ENCODE measurements at regions not wholly inside any gene's neighbourhood (a gene's known extent, or its start where the extent isn't known, plus 50 kb on each side); places are given as distances from the start of the nearest gene placed in this dataset.

DNA sequence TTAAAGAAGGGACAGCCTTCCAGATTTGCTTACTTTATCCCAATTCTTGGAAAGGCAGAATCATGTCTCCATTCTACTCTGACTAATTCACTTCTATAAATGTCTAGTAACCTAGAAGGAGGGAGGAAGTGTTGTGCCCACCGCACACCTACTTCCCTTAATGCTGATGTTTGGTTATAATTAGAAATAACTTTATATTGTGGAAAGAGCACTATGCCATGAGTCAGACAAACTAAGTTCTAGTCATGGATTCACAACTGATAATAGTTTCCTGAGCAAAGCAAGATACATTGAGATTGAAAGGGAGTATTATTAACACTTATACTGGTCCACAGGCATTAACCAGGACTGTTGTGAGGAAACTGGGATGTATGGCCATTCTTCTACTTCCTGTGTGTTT lies 345.9 kb upstream of the RPS23 start:
- Histone ChIP-seq H3K27ac (no peak overlapping the region), H3K36me3 (no peaks in the 10 kb centered on the region), H3K9me3 (ENCODE audit: low read depth) (no peaks in the 10 kb centered on the region), H3K79me2 (ENCODE audit: low read depth) (no peaks in the 10 kb centered on the region), H3K4me3 (no peak overlapping the region), H3K9ac (no peak overlapping the region), H3K4me1 (no peaks in the 10 kb centered on the region), H3K27me3 (no peaks in the 10 kb centered on the region), H4K20me1 (ENCODE audit: low read depth) (no peaks in the 10 kb centered on the region), H2AFZ (replicated peaks) (no peak overlapping the region), H3K4me2 (no peak overlapping the region), H3F3A (ENCODE audit: low read depth) (no peaks in the 10 kb centered on the region)
- no peak overlapping the region for H3K4me3 Mint-ChIP-seq
- peaks cover 4% of the 10 kb centered on the region for H3K9me3 Mint-ChIP-seq
- TF ChIP-seq, protein P1, sequence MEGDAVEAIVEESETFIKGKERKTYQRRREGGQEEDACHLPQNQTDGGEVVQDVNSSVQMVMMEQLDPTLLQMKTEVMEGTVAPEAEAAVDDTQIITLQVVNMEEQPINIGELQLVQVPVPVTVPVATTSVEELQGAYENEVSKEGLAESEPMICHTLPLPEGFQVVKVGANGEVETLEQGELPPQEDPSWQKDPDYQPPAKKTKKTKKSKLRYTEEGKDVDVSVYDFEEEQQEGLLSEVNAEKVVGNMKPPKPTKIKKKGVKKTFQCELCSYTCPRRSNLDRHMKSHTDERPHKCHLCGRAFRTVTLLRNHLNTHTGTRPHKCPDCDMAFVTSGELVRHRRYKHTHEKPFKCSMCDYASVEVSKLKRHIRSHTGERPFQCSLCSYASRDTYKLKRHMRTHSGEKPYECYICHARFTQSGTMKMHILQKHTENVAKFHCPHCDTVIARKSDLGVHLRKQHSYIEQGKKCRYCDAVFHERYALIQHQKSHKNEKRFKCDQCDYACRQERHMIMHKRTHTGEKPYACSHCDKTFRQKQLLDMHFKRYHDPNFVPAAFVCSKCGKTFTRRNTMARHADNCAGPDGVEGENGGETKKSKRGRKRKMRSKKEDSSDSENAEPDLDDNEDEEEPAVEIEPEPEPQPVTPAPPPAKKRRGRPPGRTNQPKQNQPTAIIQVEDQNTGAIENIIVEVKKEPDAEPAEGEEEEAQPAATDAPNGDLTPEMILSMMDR (IDR thresholded peaks at IDR 0.05) = no peak
- TF ChIP-seq EZH2 (IDR thresholded peaks at IDR 0.05) (no peak), EZH2phosphoT487 (IDR thresholded peaks at IDR 0.05) (no peak)
- no peaks in the 10 kb centered on the region for H3K36me3 Mint-ChIP-seq
- no peak overlapping the region for H3K27ac Mint-ChIP-seq
- no peaks in the 10 kb centered on the region for H3K4me1 Mint-ChIP-seq
- peaks cover 2% of the 10 kb centered on the region for H3K27me3 Mint-ChIP-seq (ENCODE audit: insufficient read depth, low read depth)
- no peak for DNase-seq (ENCODE audit: low spot score)

GRCh38 chr5:82622711-82623514 lies 344.8 kb upstream of the RPS23 start:
- no peaks in the 10 kb centered on the region for H3K4me1 Mint-ChIP-seq
- no peak overlapping the region for H3K4me3 ChIP-seq

DNA sequence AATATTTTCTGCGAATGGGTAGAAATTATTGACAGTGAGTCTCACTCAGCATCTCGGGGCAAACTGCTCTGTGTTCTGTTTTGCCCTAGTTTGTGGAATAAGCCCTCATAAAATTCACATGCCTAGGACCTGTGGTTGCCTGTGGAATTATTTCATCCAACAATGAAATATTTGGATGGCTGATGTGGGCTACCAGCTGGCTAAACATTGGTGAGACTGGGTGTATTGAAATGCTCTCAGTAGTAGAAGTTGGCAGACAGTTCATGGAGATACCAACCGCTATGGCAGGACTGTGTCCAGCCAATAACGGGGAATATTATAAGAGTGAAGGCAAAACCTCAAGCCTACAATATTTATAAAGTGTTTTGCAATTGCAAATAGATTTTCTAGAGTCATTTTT lies 344.1 kb upstream of the RPS23 start:
- Mint-ChIP-seq H3K27ac (no peak overlapping the region), H3K36me3 (no peaks in the 10 kb centered on the region), H3K4me3 (no peak overlapping the region), H3K27me3 (ENCODE audit: insufficient read depth, low read depth) (peaks cover 2% of the 10 kb centered on the region), H3K4me1 (no peaks in the 10 kb centered on the region), H3K9me3 (peaks cover 2% of the 10 kb centered on the region)
- Histone ChIP-seq H3K36me3 (no peaks in the 10 kb centered on the region), H2AFZ (replicated peaks) (no peak overlapping the region), H3F3A (ENCODE audit: low read depth) (no peaks in the 10 kb centered on the region), H3K9ac (no peak overlapping the region), H3K9me3 (ENCODE audit: low read depth) (no peaks in the 10 kb centered on the region), H3K27ac (no peak overlapping the region), H3K79me2 (ENCODE audit: low read depth) (no peaks in the 10 kb centered on the region), H4K20me1 (ENCODE audit: low read depth) (no peaks in the 10 kb centered on the region), H3K4me1 (no peaks in the 10 kb centered on the region), H3K4me2 (no peak overlapping the region), H3K27me3 (no peaks in the 10 kb centered on the region), H3K4me3 (no peak overlapping the region)
- DNase-seq (ENCODE audit: low spot score) = no peak
- TF ChIP-seq EZH2 (IDR thresholded peaks at IDR 0.05) (no peak), EZH2phosphoT487 (IDR thresholded peaks at IDR 0.05) (no peak)
- TF ChIP-seq, protein P1 (IDR thresholded peaks at IDR 0.05) = no peak

More at GRCh38 chr5:82622711-82623514, 344.8 kb upstream of the RPS23 start:
- Histone ChIP-seq H2AFZ (replicated peaks) (no peak overlapping the region), H3K36me3 (no peaks in the 10 kb centered on the region), H3K9me3 (ENCODE audit: low read depth) (no peaks in the 10 kb centered on the region), H3K4me2 (no peak overlapping the region), H3F3A (ENCODE audit: low read depth) (no peaks in the 10 kb centered on the region), H4K20me1 (ENCODE audit: low read depth) (no peaks in the 10 kb centered on the region), H3K79me2 (ENCODE audit: low read depth) (no peaks in the 10 kb centered on the region), H3K27me3 (no peaks in the 10 kb centered on the region), H3K27ac (no peak overlapping the region), H3K4me1 (no peaks in the 10 kb centered on the region), H3K9ac (no peak overlapping the region)
- DNase-seq (ENCODE audit: low spot score) = no peak
- Mint-ChIP-seq H3K36me3 (no peaks in the 10 kb centered on the region), H3K27me3 (ENCODE audit: insufficient read depth, low read depth) (peaks cover 2% of the 10 kb centered on the region), H3K27ac (no peak overlapping the region), H3K9me3 (peaks cover 4% of the 10 kb centered on the region), H3K4me3 (no peak overlapping the region)
- TF ChIP-seq, protein P1 (IDR thresholded peaks at IDR 0.05) = no peak
- TF ChIP-seq EZH2phosphoT487 (IDR thresholded peaks at IDR 0.05) = no peak
- TF ChIP-seq EZH2 (IDR thresholded peaks at IDR 0.05) = no peak
